ENCODE measurements at regions not wholly inside any gene's neighbourhood (a gene's known extent, or its start where the extent isn't known, plus 50 kb on each side); places are given as distances from the start of the nearest gene placed in this dataset.

GRCh38 chr11:26835611-26836010, 113.8 kb upstream of the SLC5A12 start:
- in situ Hi-C loops (cut with HindIII; ENCODE audit: extremely low pct_ligation_motif_present, low pct_unique_long_range_greater_than_20kb) (no loop called here), intact Hi-C loops (cut with micrococcal nuclease; ENCODE audit: unreplicated experiment) (no loop called here)
- Histone ChIP-seq H2AFZ (ENCODE audit: low read length) (no peak overlapping the region), H3K27me3 (ENCODE audit: control insufficient read depth in 1 of 2, insufficient read depth in 2 of 2, low read length in 2 of 2) (no peaks in the 10 kb centered on the region), H3K36me3 (replicated peaks in 1 of 2; ENCODE audit: control insufficient read depth in 1 of 2, insufficient read depth in 2 of 2, low read length in 2 of 2) (no peaks in the 10 kb centered on the region), H3K27ac (ENCODE audit: extremely low read length, insufficient read depth, low read length) (no peak overlapping the region), H3K9me3 (ENCODE audit: low read length) (no peaks in the 10 kb centered on the region), H3K4me1 (ENCODE audit: insufficient read depth, low read length) (no peaks in the 10 kb centered on the region), H3K9ac (ENCODE audit: insufficient read depth, low read depth, low read length) (no peak overlapping the region), H3K4me2 (ENCODE audit: low read depth, low read length) (no peak overlapping the region), H4K20me1 (ENCODE audit: insufficient read depth, low read length) (no peaks in the 10 kb centered on the region), H3K79me2 (ENCODE audit: insufficient read depth, low read length) (no peaks in the 10 kb centered on the region), H3K4me3 (replicated peaks in 1 of 3; ENCODE audit: insufficient read depth in 1 of 3, low read depth in 2 of 3, low read length in 3 of 3) (no peak overlapping the region)
- FAIRE-seq, result no peak
- no TSS peak for BruUV-seq (replicated peaks)
- no peak for ATAC-seq
- 4% methylated on average over 3 of the region's 3 CpGs for WGBS (ENCODE audit: low lambda C conversion rate)
- ChIA-PET POLR2A (no interaction called here), CTCF (ENCODE audit: low intra/inter-chr PET ratio, low total read pairs) (no interaction called here)
- DNase-seq (ENCODE audit: low spot score), result no peak
- no peak for TF ChIP-seq ZNF7 (CRISPR knock-in tag; IDR thresholded peaks at IDR 0.05)
- no peak for TF ChIP-seq SETDB1 (CRISPR knock-in tag; IDR thresholded peaks at IDR 0.05; ENCODE audit: borderline replicate concordance)
- no peak for TF ChIP-seq SALL1 (CRISPR knock-in tag; IDR thresholded peaks at IDR 0.05)
- TF ChIP-seq ZNF607 (CRISPR knock-in tag; IDR thresholded peaks at IDR 0.05; ENCODE audit: borderline replicate concordance), result no peak
- TF ChIP-seq, protein P1, sequence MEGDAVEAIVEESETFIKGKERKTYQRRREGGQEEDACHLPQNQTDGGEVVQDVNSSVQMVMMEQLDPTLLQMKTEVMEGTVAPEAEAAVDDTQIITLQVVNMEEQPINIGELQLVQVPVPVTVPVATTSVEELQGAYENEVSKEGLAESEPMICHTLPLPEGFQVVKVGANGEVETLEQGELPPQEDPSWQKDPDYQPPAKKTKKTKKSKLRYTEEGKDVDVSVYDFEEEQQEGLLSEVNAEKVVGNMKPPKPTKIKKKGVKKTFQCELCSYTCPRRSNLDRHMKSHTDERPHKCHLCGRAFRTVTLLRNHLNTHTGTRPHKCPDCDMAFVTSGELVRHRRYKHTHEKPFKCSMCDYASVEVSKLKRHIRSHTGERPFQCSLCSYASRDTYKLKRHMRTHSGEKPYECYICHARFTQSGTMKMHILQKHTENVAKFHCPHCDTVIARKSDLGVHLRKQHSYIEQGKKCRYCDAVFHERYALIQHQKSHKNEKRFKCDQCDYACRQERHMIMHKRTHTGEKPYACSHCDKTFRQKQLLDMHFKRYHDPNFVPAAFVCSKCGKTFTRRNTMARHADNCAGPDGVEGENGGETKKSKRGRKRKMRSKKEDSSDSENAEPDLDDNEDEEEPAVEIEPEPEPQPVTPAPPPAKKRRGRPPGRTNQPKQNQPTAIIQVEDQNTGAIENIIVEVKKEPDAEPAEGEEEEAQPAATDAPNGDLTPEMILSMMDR (CRISPR knock-in tag; IDR thresholded peaks at IDR 0.05), result no peak
- no peak for TF ChIP-seq MED8 (CRISPR knock-in tag; IDR thresholded peaks at IDR 0.05; ENCODE audit: insufficient replicate concordance)
- TF ChIP-seq, protein P2, sequence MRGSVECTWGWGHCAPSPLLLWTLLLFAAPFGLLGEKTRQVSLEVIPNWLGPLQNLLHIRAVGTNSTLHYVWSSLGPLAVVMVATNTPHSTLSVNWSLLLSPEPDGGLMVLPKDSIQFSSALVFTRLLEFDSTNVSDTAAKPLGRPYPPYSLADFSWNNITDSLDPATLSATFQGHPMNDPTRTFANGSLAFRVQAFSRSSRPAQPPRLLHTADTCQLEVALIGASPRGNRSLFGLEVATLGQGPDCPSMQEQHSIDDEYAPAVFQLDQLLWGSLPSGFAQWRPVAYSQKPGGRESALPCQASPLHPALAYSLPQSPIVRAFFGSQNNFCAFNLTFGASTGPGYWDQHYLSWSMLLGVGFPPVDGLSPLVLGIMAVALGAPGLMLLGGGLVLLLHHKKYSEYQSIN (CRISPR knock-in tag; IDR thresholded peaks at IDR 0.05; ENCODE audit: borderline replicate concordance), result no peak
- TF ChIP-seq ZNF792 (CRISPR knock-in tag; IDR thresholded peaks at IDR 0.05), result no peak
- TF ChIP-seq SP4 (CRISPR knock-in tag; IDR thresholded peaks at IDR 0.05), result no peak
- TF ChIP-seq MEF2D (CRISPR knock-in tag; IDR thresholded peaks at IDR 0.05), result no peak
- TF ChIP-seq, protein P3, sequence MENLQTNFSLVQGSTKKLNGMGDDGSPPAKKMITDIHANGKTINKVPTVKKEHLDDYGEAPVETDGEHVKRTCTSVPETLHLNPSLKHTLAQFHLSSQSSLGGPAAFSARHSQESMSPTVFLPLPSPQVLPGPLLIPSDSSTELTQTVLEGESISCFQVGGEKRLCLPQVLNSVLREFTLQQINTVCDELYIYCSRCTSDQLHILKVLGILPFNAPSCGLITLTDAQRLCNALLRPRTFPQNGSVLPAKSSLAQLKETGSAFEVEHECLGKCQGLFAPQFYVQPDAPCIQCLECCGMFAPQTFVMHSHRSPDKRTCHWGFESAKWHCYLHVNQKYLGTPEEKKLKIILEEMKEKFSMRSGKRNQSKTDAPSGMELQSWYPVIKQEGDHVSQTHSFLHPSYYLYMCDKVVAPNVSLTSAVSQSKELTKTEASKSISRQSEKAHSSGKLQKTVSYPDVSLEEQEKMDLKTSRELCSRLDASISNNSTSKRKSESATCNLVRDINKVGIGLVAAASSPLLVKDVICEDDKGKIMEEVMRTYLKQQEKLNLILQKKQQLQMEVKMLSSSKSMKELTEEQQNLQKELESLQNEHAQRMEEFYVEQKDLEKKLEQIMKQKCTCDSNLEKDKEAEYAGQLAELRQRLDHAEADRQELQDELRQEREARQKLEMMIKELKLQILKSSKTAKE (CRISPR knock-in tag; IDR thresholded peaks at IDR 0.05; ENCODE audit: borderline replicate concordance), result no peak
- TF ChIP-seq PLRG1 (conservative IDR thresholded peaks at IDR 0.05), result no peak
- TF ChIP-seq GMEB1 (CRISPR knock-in tag; IDR thresholded peaks at IDR 0.05; ENCODE audit: borderline replicate concordance), result no peak
- no peak for TF ChIP-seq GPN1 (CRISPR knock-in tag; IDR thresholded peaks at IDR 0.05; ENCODE audit: borderline replicate concordance)
- no peak for TF ChIP-seq HNRNPL (IDR thresholded peaks at IDR 0.05; ENCODE audit: low read depth, low read length)
- no peak for TF ChIP-seq YEATS4 (CRISPR knock-in tag; IDR thresholded peaks at IDR 0.05; ENCODE audit: borderline replicate concordance)
- TF ChIP-seq THYN1 (CRISPR knock-in tag; IDR thresholded peaks at IDR 0.05; ENCODE audit: borderline replicate concordance, low read depth), result no peak
- TF ChIP-seq TOE1 (CRISPR knock-in tag; IDR thresholded peaks at IDR 0.05), result no peak

All from HepG2 (cell line).